ENCODE measurements at regions not wholly inside any gene's neighbourhood (a gene's known extent, or its start where the extent isn't known, plus 50 kb on each side); places are given as distances from the start of the nearest gene placed in this dataset.

GRCh38 chr3:153448151-153448829 is 286.3 kb downstream of the RAP2B start:
- no peaks in the 10 kb centered on the region for H3K36me3 ChIP-seq (ENCODE audit: control insufficient read depth, insufficient read depth, low read length)
- no peak overlapping the region for H3K27ac ChIP-seq (ENCODE audit: insufficient read depth, low read length)
- no peak overlapping the region for H3K4me2 ChIP-seq (ENCODE audit: extremely low read depth, insufficient read depth, low read length)
- no peak overlapping the region for H3K4me3 ChIP-seq (replicated peaks in 1 of 4; ENCODE audit: control extremely low read depth in 1 of 4, insufficient read depth in 1 of 4, low read depth in 3 of 4, low read length in 4 of 4)
- H3K79me2 ChIP-seq (ENCODE audit: control insufficient read depth, insufficient read depth, low read length), result no peaks in the 10 kb centered on the region
- H2AFZ ChIP-seq (ENCODE audit: low read length), result no peak overlapping the region
- no peak for TF ChIP-seq EZH2 (IDR thresholded peaks at IDR 0.05; ENCODE audit: low read length, missing control alignments)
- TF ChIP-seq CTCF (conservative IDR thresholded peaks at IDR 0.05 in 1 of 2, IDR thresholded peaks at IDR 0.05 in 1 of 2; ENCODE audit: low read depth in 1 of 2, low read length in 2 of 2), result no peak
- no peaks in the 10 kb centered on the region for H4K20me1 ChIP-seq (ENCODE audit: control insufficient read depth, extremely low read depth, insufficient read depth, low read length)
- H3K9me3 ChIP-seq (ENCODE audit: control insufficient read depth, insufficient read depth, low read depth, low read length), result no peaks in the 10 kb centered on the region
- H3K27me3 ChIP-seq (ENCODE audit: control insufficient read depth, insufficient read depth, low read length), result no peaks in the 10 kb centered on the region
- no peak for DNase-seq (ENCODE audit: low read depth in 2 of 2)
- no peaks in the 10 kb centered on the region for H3K4me1 ChIP-seq (ENCODE audit: control insufficient read depth, extremely low read depth, insufficient read depth, low read length)
- no peak overlapping the region for H3K9ac ChIP-seq (ENCODE audit: insufficient read depth, low read length)

- Histone ChIP-seq H3K9ac (ENCODE audit: insufficient read depth, low read length) (no peak overlapping the region), H3K79me2 (ENCODE audit: control insufficient read depth, insufficient read depth, low read length) (no peaks in the 10 kb centered on the region), H3K4me2 (ENCODE audit: extremely low read depth, insufficient read depth, low read length) (no peak overlapping the region), H3K4me3 (replicated peaks in 1 of 4; ENCODE audit: control extremely low read depth in 1 of 4, insufficient read depth in 1 of 4, low read depth in 3 of 4, low read length in 4 of 4) (no peak overlapping the region), H4K20me1 (ENCODE audit: control insufficient read depth, extremely low read depth, insufficient read depth, low read length) (no peaks in the 10 kb centered on the region), H3K9me3 (ENCODE audit: control insufficient read depth, insufficient read depth, low read depth, low read length) (no peaks in the 10 kb centered on the region), H2AFZ (ENCODE audit: low read length) (no peak overlapping the region), H3K27ac (ENCODE audit: insufficient read depth, low read length) (no peak overlapping the region), H3K4me1 (ENCODE audit: control insufficient read depth, extremely low read depth, insufficient read depth, low read length) (no peaks in the 10 kb centered on the region), H3K27me3 (ENCODE audit: control insufficient read depth, insufficient read depth, low read length) (no peaks in the 10 kb centered on the region), H3K36me3 (ENCODE audit: control insufficient read depth, insufficient read depth, low read length) (no peaks in the 10 kb centered on the region)
- no peak for DNase-seq (ENCODE audit: low read depth in 2 of 2)
- TF ChIP-seq CTCF (conservative IDR thresholded peaks at IDR 0.05 in 1 of 2, IDR thresholded peaks at IDR 0.05 in 1 of 2; ENCODE audit: low read depth in 1 of 2, low read length in 2 of 2), result no peak
These were observed 295.0 kb downstream of the RAP2B start for GRCh38 chr3:153456833-153457545.

- H3K27me3 ChIP-seq (ENCODE audit: control insufficient read depth, insufficient read depth, low read length), result no peaks in the 10 kb centered on the region
- no peak overlapping the region for H2AFZ ChIP-seq (ENCODE audit: low read length)
- H3K36me3 ChIP-seq (ENCODE audit: control insufficient read depth, insufficient read depth, low read length), result no peaks in the 10 kb centered on the region
- no peaks in the 10 kb centered on the region for H4K20me1 ChIP-seq (ENCODE audit: control insufficient read depth, extremely low read depth, insufficient read depth, low read length)
- no peaks in the 10 kb centered on the region for H3K4me1 ChIP-seq (ENCODE audit: control insufficient read depth, extremely low read depth, insufficient read depth, low read length)
- H3K27ac ChIP-seq (ENCODE audit: insufficient read depth, low read length), result no peak overlapping the region
- no peak overlapping the region for H3K4me3 ChIP-seq (replicated peaks in 1 of 4; ENCODE audit: control extremely low read depth in 1 of 4, insufficient read depth in 1 of 4, low read depth in 3 of 4, low read length in 4 of 4)
- TF ChIP-seq CTCF (conservative IDR thresholded peaks at IDR 0.05 in 1 of 2, IDR thresholded peaks at IDR 0.05 in 1 of 2; ENCODE audit: low read depth in 1 of 2, low read length in 2 of 2) (no peak), EZH2 (IDR thresholded peaks at IDR 0.05; ENCODE audit: low read length, missing control alignments) (no peak)
- no peak overlapping the region for H3K9ac ChIP-seq (ENCODE audit: insufficient read depth, low read length)
- H3K9me3 ChIP-seq (ENCODE audit: control insufficient read depth, insufficient read depth, low read depth, low read length), result no peaks in the 10 kb centered on the region
- DNase-seq (ENCODE audit: low read depth in 2 of 2), result no peak
- no peak overlapping the region for H3K4me2 ChIP-seq (ENCODE audit: extremely low read depth, insufficient read depth, low read length)
- H3K79me2 ChIP-seq (ENCODE audit: control insufficient read depth, insufficient read depth, low read length), result no peaks in the 10 kb centered on the region
These were observed 296.9 kb downstream of the RAP2B start for GRCh38 chr3:153458881-153459280.

Data from fibroblast of lung (primary cell).